LNCaP clone FGC (cell line): ENCODE measurements at regions not wholly inside any gene's neighbourhood (a gene's known extent, or its start where the extent isn't known, plus 50 kb on each side); places are given as distances from the start of the nearest gene placed in this dataset.
A peak's percentile ranks its signal among the peaks of the same experiment; 100 is the strongest.

Experiments
- DNase-seq: peaks from one replicate; pipeline ENCODE4 v3.0.0-alpha.2; 2011; ENCODE audit warnings: low read depth
- H3K4me3 ChIP-seq: 2 replicates; pipeline ENCODE4 v1.5.1; 2011; ENCODE audit warnings: mild to moderate bottlenecking, low read depth, low read length, control low read depth
- TF ChIP-seq, protein P1 (sequence below): IDR thresholded peaks from 2 replicates; pipeline ENCODE4 v1.5.1; 2012; ENCODE audit warnings: mild to moderate bottlenecking; ENCODE audit not compliant: control insufficient read depth, insufficient read depth; ENCODE audit errors: extremely low read depth

DNA sequence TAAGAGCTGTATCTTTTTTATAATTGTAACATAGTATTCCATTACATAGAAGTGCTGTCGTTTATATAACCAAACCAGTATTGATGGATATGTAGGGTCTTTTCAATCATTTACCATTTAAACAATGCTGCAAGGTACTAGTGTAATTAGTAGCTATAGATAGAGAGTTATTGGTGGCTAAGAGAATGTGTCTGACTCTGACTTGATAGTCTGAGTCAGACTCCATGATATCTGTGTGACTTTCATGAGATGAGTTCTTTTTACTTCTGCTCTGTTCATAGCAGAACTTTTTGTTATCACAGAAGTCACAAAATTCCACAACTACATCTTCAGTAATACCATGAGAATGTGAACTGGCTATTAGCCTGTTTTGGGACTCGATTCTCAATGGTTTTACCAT lies 150.6 kb downstream of the FHIP1A start:
- TF ChIP-seq, protein P1, sequence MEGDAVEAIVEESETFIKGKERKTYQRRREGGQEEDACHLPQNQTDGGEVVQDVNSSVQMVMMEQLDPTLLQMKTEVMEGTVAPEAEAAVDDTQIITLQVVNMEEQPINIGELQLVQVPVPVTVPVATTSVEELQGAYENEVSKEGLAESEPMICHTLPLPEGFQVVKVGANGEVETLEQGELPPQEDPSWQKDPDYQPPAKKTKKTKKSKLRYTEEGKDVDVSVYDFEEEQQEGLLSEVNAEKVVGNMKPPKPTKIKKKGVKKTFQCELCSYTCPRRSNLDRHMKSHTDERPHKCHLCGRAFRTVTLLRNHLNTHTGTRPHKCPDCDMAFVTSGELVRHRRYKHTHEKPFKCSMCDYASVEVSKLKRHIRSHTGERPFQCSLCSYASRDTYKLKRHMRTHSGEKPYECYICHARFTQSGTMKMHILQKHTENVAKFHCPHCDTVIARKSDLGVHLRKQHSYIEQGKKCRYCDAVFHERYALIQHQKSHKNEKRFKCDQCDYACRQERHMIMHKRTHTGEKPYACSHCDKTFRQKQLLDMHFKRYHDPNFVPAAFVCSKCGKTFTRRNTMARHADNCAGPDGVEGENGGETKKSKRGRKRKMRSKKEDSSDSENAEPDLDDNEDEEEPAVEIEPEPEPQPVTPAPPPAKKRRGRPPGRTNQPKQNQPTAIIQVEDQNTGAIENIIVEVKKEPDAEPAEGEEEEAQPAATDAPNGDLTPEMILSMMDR: no peak
- no peak for DNase-seq
- H3K4me3 ChIP-seq: no peak overlapping the region

DNA sequence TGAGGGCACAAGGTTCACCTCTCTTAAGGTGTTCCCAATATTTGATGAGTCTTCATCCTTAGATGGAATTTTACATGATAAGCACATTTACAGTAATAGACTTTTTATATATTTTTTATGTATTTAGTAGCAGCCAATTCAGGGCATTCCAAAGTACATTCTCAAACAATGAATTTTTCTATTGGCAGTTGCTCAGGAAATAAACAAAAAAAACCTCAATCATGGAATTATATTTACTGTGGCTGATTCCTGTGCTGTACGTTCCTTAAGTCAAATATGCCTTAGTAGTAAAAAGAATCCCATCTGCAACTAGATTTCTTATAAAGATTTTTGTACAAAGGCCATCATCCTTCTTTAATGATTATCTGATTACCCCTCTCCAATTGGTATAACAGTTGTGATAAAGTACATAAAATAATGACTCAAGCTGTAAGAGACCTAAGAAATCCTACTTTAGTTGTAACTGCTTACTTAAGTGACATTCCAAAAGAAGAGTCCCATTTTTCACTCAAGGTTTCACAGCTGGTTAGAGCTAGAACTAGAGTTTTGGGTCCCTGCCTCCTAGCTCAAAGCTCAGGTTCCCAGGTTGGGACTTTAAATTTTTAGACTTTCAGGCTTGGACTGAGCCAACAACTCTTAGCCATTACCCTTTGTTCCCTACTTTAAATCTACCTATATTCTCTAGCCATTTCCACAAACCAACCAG lies 152.7 kb downstream of the FHIP1A start:
- TF ChIP-seq, protein P1: no peak
- DNase-seq: peak; percentile 75
- H3K4me3 ChIP-seq: no peak overlapping the region

DNA sequence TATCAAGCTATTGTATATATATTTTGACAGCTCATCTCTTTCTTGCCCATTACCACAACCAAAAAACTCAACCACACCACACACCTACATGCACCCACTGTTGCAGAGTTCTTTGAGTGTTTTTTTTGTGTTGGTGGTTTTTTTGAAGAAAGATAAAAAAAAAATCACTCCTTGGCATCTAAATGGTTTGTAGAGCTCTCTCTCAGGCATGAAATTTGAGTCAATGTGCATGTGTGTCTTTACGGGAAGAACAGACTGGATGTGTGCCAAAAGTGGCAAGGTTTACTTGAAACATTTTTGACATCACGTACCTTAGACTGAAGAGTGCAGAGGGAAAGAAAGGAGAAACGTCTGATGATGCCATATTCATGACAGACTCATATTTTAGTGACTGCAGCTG lies 154.2 kb downstream of the FHIP1A start:
- DNase-seq: peak; percentile 85
- no peak overlapping the region for H3K4me3 ChIP-seq
- TF ChIP-seq, protein P1: no peak

DNA sequence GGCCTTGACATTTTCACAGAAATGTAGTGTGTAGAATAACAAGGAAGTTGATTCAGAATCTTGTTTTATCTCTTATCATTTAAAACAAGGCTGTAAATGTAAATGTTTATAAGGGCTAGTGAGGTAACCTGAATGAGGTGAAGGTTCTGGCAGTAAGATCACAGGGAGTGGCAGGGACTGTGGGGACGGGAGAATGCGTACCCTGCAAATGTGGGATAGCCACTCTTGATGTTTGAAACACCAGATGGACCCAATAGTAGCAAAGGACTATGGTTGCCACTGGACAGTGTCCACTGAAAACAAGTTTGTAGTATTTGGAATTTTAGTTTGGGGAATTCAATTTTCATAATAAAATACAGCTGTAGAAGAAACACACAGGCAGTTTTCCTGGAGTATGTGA lies 155.3 kb downstream of the FHIP1A start:
- TF ChIP-seq, protein P1: no peak
- DNase-seq: no peak
- H3K4me3 ChIP-seq: no peak overlapping the region

DNA sequence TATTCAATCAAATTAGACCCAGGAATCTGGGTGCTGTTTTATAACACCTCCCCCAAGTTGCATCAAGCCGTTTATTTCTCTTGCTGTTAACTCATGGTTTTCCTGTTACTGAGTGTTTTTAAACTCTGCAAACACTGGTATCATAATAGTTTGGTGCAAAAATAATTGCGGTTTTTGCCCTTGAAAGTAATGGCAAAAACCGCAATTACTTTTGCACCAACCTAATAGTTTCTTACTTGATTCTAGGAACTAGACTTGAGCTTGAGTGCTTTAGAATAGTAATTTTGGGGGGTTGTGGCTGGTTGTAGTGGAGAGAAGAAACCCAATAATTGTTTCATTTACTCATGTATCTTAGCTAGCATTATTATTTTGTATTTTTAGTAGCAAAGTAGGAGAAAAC lies 156.6 kb downstream of the FHIP1A start:
- TF ChIP-seq, protein P1: no peak
- DNase-seq: no peak
- H3K4me3 ChIP-seq: no peak overlapping the region

DNA sequence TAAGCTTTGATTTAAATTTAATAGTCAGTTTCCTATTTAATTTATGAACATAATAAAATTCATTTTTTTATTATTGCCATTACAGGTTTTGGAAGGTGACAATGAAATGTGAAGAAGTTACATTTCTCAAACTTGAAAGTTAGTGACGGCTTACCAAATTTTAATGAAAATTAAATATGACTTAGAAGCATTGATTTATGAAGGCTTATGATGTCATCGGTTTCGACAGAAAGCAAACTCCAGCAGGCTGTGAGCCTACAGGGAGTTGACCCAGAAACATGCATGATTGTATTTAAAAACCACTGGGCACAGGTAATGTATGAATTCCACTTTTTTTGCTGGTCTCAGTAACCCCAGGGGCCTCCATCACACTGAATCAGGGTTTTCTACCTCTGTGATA lies 157.1 kb downstream of the FHIP1A start:
- H3K4me3 ChIP-seq: no peak overlapping the region
- TF ChIP-seq, protein P1: no peak
- no peak for DNase-seq

DNA sequence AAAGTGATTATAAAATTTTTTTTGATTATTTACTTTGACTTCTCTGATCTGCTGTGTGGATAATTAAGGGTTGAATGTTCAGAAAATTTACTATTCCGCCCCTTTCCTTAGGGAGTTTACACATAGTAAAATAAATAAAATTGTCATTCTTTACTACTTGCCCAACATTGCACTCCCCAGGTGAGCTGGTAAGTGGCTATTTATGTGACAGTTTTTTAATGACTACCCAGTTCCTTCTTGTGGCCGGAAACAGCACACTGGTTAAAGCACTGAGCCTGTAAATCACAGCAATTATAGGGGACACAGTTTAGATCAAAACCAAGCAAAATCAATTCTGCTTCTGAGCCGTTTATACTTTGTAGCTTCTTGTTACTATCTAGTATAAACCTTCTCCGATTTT lies 158.1 kb downstream of the FHIP1A start:
- DNase-seq: no peak

More for the DNA sequence above, 158.1 kb downstream of the FHIP1A start:
- no peak overlapping the region for H3K4me3 ChIP-seq
- TF ChIP-seq, protein P1: no peak
